ENCODE measurements at regions not wholly inside any gene's neighbourhood (a gene's known extent, or its start where the extent isn't known, plus 50 kb on each side); places are given as distances from the start of the nearest gene placed in this dataset.

GRCh38 chr15:94162939-94163338 lies 68.4 kb upstream of the MCTP2 start:
- TF ChIP-seq GATA2 (IDR thresholded peaks at IDR 0.05; ENCODE audit: low read depth, low read length) = no peak
- TF ChIP-seq GATA3 (IDR thresholded peaks at IDR 0.05; ENCODE audit: low read depth, low read length) = no peak

Measured in SH-SY5Y (cell line).